ENCODE measurements at regions not wholly inside any gene's neighbourhood (a gene's known extent, or its start where the extent isn't known, plus 50 kb on each side); places are given as distances from the start of the nearest gene placed in this dataset.

GRCh38 chr18:45521777-45522176 lies 93.5 kb upstream of the SLC14A2 start:
- no peak for DNase-seq (ENCODE audit: low read depth in 1 of 2, low spot score in 1 of 2)

GRCh38 chr18:45522371-45522770 lies 92.9 kb upstream of the SLC14A2 start:
- DNase-seq (ENCODE audit: low read depth in 1 of 2, low spot score in 1 of 2) = no peak

- no peak for DNase-seq (ENCODE audit: low read depth in 1 of 2, low spot score in 1 of 2)
Observed at GRCh38 chr18:45525301-45525700, 90.0 kb upstream of the SLC14A2 start.

- no peak for DNase-seq (ENCODE audit: low read depth in 1 of 2, low spot score in 1 of 2)
Observed at GRCh38 chr18:45526114-45526841, 89.0 kb upstream of the SLC14A2 start.

GRCh38 chr18:45527891-45528290 lies 87.4 kb upstream of the SLC14A2 start:
- DNase-seq (ENCODE audit: low read depth in 1 of 2, low spot score in 1 of 2) = no peak

- no peak for DNase-seq (ENCODE audit: low read depth in 1 of 2, low spot score in 1 of 2)
Observed at GRCh38 chr18:45528712-45529336, 86.5 kb upstream of the SLC14A2 start.

- DNase-seq (ENCODE audit: low read depth in 1 of 2, low spot score in 1 of 2) = no peak
Observed at GRCh38 chr18:45538444-45538843, 76.8 kb upstream of the SLC14A2 start.

GRCh38 chr18:45539491-45539891 lies 75.8 kb upstream of the SLC14A2 start:
- DNase-seq (ENCODE audit: low read depth in 1 of 2, low spot score in 1 of 2) = no peak

GRCh38 chr18:45540125-45540524 lies 75.2 kb upstream of the SLC14A2 start:
- DNase-seq (ENCODE audit: low read depth in 1 of 2, low spot score in 1 of 2) = no peak

- DNase-seq (ENCODE audit: low read depth in 1 of 2, low spot score in 1 of 2) = no peak
Observed at GRCh38 chr18:45541421-45541820, 73.9 kb upstream of the SLC14A2 start.

- no peak for DNase-seq (ENCODE audit: low read depth in 1 of 2, low spot score in 1 of 2)
Observed at GRCh38 chr18:45542043-45542442, 73.2 kb upstream of the SLC14A2 start.

- no peak for DNase-seq (ENCODE audit: low read depth in 1 of 2, low spot score in 1 of 2)
Observed at GRCh38 chr18:45547910-45548309, 67.4 kb upstream of the SLC14A2 start.

- DNase-seq (ENCODE audit: low read depth in 1 of 2, low spot score in 1 of 2) = no peak
Observed at GRCh38 chr18:45548614-45549013, 66.7 kb upstream of the SLC14A2 start.

GRCh38 chr18:45549290-45549689 lies 66.0 kb upstream of the SLC14A2 start:
- DNase-seq (ENCODE audit: low read depth in 1 of 2, low spot score in 1 of 2) = no peak

GRCh38 chr18:45551142-45551815 lies 64.0 kb upstream of the SLC14A2 start:
- no peak for DNase-seq (ENCODE audit: low read depth in 1 of 2, low spot score in 1 of 2)

- DNase-seq (ENCODE audit: low read depth in 1 of 2, low spot score in 1 of 2) = no peak
Observed at GRCh38 chr18:45553723-45554388, 61.4 kb upstream of the SLC14A2 start.

- DNase-seq (ENCODE audit: low read depth in 1 of 2, low spot score in 1 of 2) = no peak
Observed at GRCh38 chr18:45554389-45554737, 60.9 kb upstream of the SLC14A2 start.

GRCh38 chr18:45556222-45556621 lies 59.1 kb upstream of the SLC14A2 start:
- no peak for DNase-seq (ENCODE audit: low read depth in 1 of 2, low spot score in 1 of 2)

- DNase-seq (ENCODE audit: low read depth in 1 of 2, low spot score in 1 of 2) = no peak
Observed at GRCh38 chr18:45557287-45557686, 58.0 kb upstream of the SLC14A2 start.

GRCh38 chr18:45557779-45558178 lies 57.5 kb upstream of the SLC14A2 start:
- DNase-seq (ENCODE audit: low read depth in 1 of 2, low spot score in 1 of 2) = no peak

- DNase-seq (ENCODE audit: low read depth in 1 of 2, low spot score in 1 of 2) = no peak
Observed at GRCh38 chr18:45559258-45559657, 56.0 kb upstream of the SLC14A2 start.

- DNase-seq (ENCODE audit: low read depth in 1 of 2, low spot score in 1 of 2) = no peak
Observed at GRCh38 chr18:45560870-45561269, 54.4 kb upstream of the SLC14A2 start.

Data from stimulated activated CD4-positive, alpha-beta T cell treated with anti-CD3 and anti-CD28 coated beads, Interleukin-15, amount 100 ng/mL, for 1 hour (primary cell).